ENCODE measurements at regions not wholly inside any gene's neighbourhood (a gene's known extent, or its start where the extent isn't known, plus 50 kb on each side); places are given as distances from the start of the nearest gene placed in this dataset.
"Not testable (repeated sequence)": the region's sequence is repeated elsewhere in the genome, so short reads cannot be mapped to it uniquely, and the experiment has no call there.

DNA sequence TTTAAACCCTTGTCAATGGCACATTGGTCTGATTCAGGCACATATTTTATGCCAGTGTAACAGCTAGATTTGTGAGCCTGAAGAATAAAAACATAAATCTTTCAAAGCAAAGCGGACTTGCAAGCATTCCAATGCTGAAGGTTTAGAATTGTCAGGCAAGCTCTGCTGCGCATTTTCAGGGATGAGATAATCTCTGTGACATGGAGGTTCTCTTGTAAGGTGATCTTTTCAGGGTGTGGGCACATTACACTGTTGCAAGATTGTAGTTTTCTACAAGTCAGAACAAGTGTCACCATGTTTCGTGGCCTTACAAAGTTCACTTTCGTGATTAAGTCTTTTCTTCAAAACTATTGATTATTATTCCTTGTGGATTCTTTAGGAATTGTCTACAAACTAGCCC, 106.2 kb downstream of the ARHGAP11B start:
- TF ChIP-seq, protein P1, sequence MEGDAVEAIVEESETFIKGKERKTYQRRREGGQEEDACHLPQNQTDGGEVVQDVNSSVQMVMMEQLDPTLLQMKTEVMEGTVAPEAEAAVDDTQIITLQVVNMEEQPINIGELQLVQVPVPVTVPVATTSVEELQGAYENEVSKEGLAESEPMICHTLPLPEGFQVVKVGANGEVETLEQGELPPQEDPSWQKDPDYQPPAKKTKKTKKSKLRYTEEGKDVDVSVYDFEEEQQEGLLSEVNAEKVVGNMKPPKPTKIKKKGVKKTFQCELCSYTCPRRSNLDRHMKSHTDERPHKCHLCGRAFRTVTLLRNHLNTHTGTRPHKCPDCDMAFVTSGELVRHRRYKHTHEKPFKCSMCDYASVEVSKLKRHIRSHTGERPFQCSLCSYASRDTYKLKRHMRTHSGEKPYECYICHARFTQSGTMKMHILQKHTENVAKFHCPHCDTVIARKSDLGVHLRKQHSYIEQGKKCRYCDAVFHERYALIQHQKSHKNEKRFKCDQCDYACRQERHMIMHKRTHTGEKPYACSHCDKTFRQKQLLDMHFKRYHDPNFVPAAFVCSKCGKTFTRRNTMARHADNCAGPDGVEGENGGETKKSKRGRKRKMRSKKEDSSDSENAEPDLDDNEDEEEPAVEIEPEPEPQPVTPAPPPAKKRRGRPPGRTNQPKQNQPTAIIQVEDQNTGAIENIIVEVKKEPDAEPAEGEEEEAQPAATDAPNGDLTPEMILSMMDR (IDR thresholded peaks at IDR 0.05; ENCODE audit: low read depth, low read length): not testable (repeated sequence)
- TF ChIP-seq, protein P2, sequence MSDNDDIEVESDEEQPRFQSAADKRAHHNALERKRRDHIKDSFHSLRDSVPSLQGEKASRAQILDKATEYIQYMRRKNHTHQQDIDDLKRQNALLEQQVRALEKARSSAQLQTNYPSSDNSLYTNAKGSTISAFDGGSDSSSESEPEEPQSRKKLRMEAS (IDR thresholded peaks at IDR 0.05; ENCODE audit: low read depth, low read length): not testable (repeated sequence)
- not testable (repeated sequence) for TF ChIP-seq POLR2A (IDR thresholded peaks at IDR 0.05; ENCODE audit: extremely low read depth, insufficient read length); MYC (IDR thresholded peaks at IDR 0.05; ENCODE audit: low read depth, low read length)

Data from NB4 (cell line).